Amygdala (tissue), 56 donors: ENCODE measurements at regions not wholly inside any gene's neighbourhood (a gene's known extent, or its start where the extent isn't known, plus 50 kb on each side); places are given as distances from the start of the nearest gene placed in this dataset.
"Not testable (repeated sequence)": the region's sequence is repeated elsewhere in the genome, so short reads cannot be mapped to it uniquely, and the experiment has no call there.

ENCODE experiments used
- DNase-seq, 56 donors: peaks; one replicate each; lab custom pipeline; 2025; lab: John Stamatoyannopoulos, UW

DNA sequence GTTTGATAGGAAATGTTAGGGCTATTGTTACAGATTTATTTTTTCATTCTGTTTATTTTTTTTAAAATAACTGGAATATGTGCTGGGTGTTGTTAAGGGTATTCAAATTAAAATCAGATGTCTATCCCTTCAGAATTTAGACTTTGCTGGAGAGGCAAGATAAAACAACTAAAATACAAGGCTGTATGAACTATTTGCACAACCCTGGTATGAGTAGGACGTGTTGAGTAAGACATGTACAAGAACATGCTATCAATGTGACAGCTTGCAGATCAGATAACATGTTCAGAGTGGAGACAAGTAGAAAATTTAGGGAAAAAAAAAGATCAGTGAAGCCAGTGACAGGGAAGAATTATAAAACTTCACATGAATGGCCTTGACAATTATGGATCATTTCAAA, 853.5 kb downstream of the METTL15 start:
- DNase-seq: no peak

GRCh38 chr11:28956446-28956845, 848.3 kb downstream of the METTL15 start:
- DNase-seq: no peak

GRCh38 chr11:28951191-28951590, 843.0 kb downstream of the METTL15 start:
- no peak for DNase-seq

DNA sequence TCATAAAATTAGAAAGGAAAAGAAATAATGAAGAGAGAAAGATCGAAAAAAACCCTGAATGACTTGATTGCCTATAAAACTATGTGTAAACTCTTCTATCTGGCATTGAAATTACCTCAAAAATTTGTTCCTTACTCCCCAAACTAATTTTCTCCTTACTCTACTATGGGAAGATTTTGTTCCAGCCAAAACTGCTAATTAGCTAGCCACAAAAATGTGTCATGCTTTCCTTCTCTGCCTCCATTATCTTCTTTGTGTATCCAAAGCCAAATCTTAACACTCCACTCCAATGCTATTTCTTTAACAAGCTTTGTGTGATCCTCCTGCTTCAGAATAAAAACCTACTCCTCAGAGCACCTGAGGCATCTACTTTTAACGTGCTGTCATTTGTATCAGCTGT, 831.2 kb downstream of the METTL15 start:
- DNase-seq: no peak

DNA sequence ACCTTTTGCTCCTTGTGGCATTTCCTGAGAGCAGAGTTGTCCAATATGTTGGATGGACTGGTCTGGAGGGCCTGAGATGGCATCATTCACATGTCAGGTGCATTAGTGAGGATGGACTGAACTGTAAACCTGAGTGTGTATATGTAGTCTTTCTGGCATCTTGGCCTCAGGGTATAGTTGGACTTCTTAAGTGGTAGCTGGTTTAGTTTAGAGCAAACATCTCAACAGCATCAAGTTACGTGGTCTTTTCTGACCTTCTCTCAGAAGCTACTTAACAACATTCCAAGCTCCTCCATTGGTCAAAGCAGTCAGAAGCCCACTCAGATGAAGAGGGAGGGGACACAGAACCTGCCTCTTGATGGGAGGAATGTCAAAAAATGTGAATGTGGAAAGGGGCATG, 829.9 kb downstream of the METTL15 start:
- no peak for DNase-seq

DNA sequence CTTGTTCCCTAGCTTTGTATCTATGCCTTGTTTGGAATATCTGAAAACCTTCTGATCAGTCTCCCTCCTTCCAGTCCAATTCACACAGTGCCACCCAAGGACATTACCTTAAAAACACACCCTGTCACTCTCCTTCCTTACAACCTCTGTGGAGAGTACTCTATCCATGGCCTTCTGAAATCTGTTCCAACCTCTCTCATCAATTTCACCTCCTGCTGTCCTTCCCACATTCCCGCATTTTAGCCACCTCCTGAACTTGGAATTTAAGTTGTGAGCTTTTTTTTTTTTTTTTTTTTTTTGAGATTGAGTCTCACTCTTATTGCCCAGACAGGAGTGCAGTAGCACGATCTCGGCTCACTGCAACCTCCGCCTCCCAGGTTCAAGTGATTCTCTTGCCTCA, 824.8 kb downstream of the METTL15 start:
- no peak for DNase-seq

GRCh38 chr11:28924004-28924403, 815.8 kb downstream of the METTL15 start:
- DNase-seq: no peak

DNA sequence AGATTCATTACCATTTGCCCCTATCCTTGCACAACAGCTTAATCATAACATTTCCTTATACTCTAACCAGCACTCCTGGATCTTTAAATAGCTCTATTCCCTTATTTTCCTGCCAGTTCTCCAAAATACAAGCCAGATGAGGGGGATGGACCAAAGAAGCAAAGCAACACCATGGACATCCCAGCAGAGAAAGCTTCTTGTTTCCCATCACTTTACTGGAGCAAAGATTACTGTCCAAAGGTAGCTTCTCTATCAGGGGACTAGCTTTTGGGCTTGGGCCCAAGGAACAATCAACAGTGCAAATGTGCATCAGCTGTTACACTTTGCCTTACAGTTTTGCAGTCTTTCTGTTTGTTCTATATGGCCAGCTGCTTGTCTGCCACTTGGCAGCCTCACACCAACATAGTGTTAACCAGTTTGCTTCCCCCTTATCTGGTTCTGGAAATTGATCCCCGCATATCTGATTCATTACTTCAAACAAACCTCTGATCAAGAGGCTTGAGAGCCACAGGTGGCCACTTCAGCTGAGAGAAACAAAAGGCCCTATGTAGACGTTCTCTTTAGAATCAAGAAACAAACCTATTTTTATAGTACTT, 814.3 kb downstream of the METTL15 start:
- DNase-seq: no peak

GRCh38 chr11:28919194-28919593, 811.0 kb downstream of the METTL15 start:
- no peak for DNase-seq

DNA sequence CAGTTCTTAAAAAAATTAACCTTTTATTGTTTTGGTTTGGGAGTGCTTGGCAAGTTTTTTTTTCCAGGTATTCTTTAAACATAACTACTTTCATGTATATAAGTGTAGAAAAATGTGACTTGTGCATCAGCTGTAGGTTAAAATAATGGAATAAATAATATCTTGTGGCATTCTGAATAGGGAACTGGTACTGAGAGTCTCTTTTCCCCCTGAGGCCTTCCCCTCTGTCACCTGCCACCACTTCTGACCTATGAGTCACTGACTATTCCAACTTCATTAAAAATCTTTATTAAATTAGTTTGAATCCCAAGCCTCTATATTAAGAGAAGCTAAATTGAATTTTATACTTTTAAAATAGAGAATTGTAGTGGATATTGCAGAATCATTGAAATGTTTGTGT, 805.7 kb downstream of the METTL15 start:
- no peak for DNase-seq

- no peak for DNase-seq
Measured at GRCh38 chr11:28911829-28912228, 803.6 kb downstream of the METTL15 start.

GRCh38 chr11:28910926-28911325, 802.7 kb downstream of the METTL15 start:
- no peak for DNase-seq

- no peak for DNase-seq
Measured at GRCh38 chr11:28903716-28904115, 795.5 kb downstream of the METTL15 start.

- DNase-seq: no peak
Measured at GRCh38 chr11:28900427-28900826, 792.2 kb downstream of the METTL15 start.

DNA sequence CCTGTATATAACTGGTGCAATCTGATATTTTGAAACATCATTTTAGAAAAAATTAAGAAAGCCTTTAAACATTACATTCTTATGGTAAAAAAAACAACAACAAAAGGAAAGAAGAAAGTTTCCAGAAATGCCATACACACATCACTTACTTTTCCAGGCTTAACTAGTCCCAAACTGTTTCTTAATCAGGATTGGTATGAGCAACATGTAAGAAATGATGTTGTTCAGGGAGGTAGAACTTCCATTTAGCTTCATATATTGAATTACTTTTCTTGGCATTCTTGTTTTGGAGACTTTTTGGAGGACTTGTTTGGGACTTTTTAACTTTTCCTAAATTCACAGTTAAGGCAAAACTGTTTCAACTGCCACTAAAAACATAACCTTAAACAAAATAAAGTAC, 791.5 kb downstream of the METTL15 start:
- DNase-seq: no peak

DNA sequence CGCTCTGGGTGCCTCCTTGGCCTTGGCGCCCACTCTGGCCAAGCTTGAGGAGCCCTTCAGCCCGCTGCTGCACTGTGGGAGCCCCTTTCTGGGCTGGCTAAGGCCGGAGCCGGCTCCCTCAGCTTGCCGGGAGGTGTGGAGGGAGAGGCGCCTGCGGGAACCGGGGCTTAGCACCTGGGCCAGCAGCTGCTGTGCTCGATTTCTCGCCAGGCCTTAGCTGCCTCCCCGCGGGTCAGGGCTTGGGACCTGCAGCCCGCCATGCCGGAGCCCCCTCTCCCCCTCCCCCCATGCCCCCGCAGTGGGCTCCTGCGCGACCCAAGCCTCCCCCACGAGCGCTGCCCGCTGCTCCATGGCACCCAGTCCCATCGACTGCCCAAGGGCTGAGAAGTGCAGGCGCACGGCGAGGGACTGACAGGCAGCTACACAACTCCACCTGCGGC, 782.4 kb downstream of the METTL15 start:
- DNase-seq: not testable (repeated sequence)

DNA sequence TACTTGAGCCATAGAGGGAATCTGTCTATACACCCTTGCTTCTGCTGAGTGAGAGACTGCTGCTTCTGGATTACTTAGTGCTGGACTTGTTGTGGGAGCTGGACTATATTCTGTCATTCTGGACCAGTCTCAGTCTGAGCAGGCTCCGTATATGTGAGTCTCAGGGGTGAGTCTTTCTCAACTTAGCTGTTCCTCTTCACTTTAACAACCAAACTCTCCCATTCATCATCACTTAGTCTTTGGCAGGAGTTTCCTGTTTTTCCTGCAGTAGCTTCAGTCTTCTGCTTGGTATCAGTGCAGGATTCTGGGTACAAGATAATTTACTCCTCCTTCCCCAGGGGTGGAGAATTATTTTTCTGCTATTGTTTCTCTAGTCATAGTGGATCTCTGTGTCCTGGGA, 779.5 kb downstream of the METTL15 start:
- no peak for DNase-seq

- DNase-seq: no peak
Measured at GRCh38 chr11:28879869-28880268, 771.7 kb downstream of the METTL15 start.

DNA sequence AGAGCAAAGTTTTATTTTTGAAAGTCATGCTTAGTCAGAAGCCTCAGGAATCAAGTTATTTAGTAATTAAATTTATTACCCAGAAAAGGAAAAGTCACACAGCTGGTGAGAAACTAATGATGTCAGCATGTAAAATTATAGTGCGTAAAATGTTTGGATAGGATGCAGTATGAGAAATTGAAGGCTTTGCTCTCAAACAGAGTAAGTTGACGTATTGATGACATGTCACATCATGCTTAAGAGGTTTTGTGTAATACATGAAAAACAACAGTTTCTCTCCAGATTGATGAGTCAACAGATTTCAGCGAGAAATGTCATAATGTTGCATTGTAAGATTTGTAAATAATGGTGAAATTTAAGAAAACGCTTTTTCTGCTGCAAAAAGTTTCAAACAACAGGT, 769.8 kb downstream of the METTL15 start:
- no peak for DNase-seq

DNA sequence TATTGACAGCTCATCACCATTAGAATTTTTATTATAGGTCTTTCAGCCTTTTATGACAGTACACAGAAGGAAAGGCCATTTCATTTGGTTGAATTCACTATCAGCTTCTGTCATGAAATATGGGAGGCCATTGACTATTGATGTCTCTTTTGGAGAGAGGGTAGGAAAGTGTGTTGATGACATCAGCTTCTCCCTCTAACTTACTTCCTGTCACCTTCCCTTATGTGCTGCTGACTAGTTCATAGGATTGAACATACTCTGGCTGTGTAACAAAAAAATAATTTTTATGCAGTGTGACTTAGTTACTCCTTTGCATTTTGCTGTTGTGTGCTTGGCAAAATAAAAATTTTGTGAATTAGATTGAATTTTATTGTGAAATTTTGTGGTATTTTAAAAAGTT, 769.2 kb downstream of the METTL15 start:
- DNase-seq: no peak

DNA sequence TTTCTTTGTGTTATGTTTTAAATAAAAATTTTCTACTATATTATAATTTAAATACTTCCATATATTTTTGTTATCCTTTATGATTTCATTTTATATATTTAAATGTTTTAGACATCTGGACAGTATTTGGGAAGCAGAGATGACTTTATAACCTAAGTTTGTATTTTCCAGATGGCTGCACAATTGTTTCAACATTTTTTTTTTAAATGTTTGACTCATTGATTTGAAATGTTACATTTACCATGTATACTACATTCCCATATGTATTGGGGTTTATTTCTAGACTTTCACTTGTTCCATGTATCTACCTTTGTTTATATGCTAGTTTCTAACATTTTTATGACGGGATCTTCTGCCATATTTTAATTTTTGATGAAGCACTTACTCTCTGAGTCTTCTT, 766.5 kb downstream of the METTL15 start:
- DNase-seq: no peak

DNA sequence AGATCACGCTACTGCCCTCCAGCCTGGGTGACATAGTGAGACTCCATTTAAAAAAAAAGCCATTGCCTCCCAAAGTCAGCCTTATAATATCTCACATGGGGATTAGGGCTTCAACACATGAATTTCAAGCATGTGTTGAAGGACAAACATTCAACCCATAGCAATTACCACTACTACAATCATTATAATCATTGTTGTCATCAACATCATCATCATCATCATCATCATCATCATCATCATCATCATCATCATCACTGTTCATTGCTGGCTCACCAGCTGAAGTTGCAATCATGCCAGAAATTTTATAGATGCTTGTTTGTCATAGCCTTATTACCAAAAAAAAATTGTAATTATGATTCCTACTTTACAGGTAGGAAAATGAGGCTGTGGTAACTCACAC, 762.9 kb downstream of the METTL15 start:
- DNase-seq: no peak

GRCh38 chr11:28863422-28863821, 755.2 kb downstream of the METTL15 start:
- no peak for DNase-seq
